HUES64 (cell line): ENCODE measurements at regions not wholly inside any gene's neighbourhood (a gene's known extent, or its start where the extent isn't known, plus 50 kb on each side); places are given as distances from the start of the nearest gene placed in this dataset.

ENCODE experiments used
- H3K27ac ChIP-seq: 2 replicates; pipeline ENCODE4 v1.7.0; 2013; ENCODE audit warnings: low read depth, low read length, inconsistent platforms
- H3K27me3 ChIP-seq: 2 replicates; pipeline ENCODE4 v1.6.1; 2013; ENCODE audit warnings: mild to moderate bottlenecking, low read length; ENCODE audit not compliant: insufficient read depth
- H3K36me3 ChIP-seq: 2 replicates; pipeline ENCODE4 v1.6.1; 2013; ENCODE audit warnings: mild to moderate bottlenecking, low read length; ENCODE audit not compliant: insufficient read depth
- H3K4me1 ChIP-seq: 2 replicates; pipeline ENCODE4 v1.6.1; 2013; ENCODE audit warnings: mild to moderate bottlenecking, low read length, moderate library complexity; ENCODE audit not compliant: insufficient read depth
- H3K4me3 ChIP-seq: 2 replicates; pipeline ENCODE4 v1.5.1; 2013; ENCODE audit warnings: mild to moderate bottlenecking, low read length, moderate library complexity
- H3K9ac ChIP-seq: 2 replicates; pipeline ENCODE4 v1.6.1; 2013; ENCODE audit warnings: mild to moderate bottlenecking, low read depth, low read length
- H3K9me3 ChIP-seq: 2 replicates; pipeline ENCODE4 v1.6.1; 2013; ENCODE audit warnings: low read depth, low read length; ENCODE audit not compliant: insufficient read depth
- WGBS: fragments of 150-250, 120-280 bp; methylation state at CpG from one replicate; pipeline ENCODE4 v1.1.7; 2013; ENCODE audit warnings: missing lambda C conversion rate; 5-methylcytosine and 5-hydroxymethylcytosine counted together

DNA sequence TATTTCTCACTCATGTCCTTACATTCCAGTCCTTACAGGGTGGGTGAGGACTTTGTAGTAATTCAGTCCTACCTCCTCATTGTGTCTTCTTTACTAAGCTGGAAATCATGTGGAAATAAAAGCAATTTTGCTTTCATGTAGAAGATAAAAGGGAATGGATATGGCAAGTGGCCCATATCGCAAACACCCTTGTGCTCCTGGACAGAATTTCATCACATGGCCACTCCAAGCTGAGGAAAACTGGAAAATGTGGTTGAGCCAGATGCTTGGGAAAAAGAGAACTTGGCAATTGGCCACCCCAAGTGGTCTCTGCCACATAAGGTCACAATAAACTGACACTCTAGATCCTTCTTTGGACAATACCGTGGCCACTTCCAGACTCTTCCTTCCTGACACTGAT is 64.2 kb upstream of the IFNG-AS1 start:
- no peak overlapping the region for H3K9ac ChIP-seq
- no peak overlapping the region for H3K4me3 ChIP-seq
- no peaks in the 10 kb centered on the region for H3K36me3 ChIP-seq
- peaks cover 22% of the 10 kb centered on the region for H3K4me1 ChIP-seq
- 70% methylated on average over 2 of the region's 2 CpGs for WGBS
- H3K9me3 ChIP-seq: no peaks in the 10 kb centered on the region
- no peak overlapping the region for H3K27ac ChIP-seq
- H3K27me3 ChIP-seq: no peaks in the 10 kb centered on the region

DNA sequence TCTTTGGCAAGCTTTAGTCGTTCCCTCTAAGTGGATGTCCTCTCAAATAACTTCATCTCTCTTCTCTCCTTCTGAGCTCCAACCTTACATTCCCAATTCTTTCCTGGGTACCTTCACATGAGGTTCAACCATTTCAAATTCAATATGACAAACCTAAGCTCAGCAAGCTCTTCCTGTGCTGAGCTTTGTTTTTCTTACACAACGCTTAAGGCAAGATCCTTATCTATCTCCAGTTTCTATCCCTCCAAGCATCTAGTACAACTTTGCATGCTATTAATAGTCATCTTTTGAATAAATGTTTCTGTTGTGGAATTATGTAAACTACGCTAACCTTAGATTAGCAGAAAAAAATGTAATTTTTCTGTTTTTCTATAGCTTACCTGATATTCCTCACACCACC is 63.7 kb upstream of the IFNG-AS1 start:
- Histone ChIP-seq H3K27me3 (no peaks in the 10 kb centered on the region), H3K36me3 (no peaks in the 10 kb centered on the region), H3K9ac (no peak overlapping the region), H3K4me3 (no peak overlapping the region), H3K9me3 (no peaks in the 10 kb centered on the region), H3K4me1 (peaks cover 18% of the 10 kb centered on the region), H3K27ac (no peak overlapping the region)
- 89% methylated on average over 2 of the region's 3 CpGs for WGBS

DNA sequence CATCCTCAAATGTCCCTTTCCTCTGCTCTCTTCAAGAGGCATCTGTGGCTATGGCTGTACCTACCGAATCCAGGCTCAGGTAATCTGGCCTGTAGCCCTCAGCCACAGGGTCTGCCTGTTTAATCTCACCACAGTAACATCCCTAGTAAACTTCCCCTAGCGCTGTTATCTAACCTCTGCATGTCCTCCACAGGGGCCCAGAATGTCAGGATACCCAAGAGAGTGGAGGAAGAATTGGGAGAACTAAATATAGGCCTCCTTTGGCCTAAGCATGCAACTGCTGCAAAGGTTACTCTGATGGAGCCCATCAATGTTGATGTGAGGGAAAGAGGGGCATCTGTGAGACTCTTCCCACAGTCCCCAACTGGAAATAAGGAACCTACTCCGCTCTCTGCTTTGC is 63.2 kb upstream of the IFNG-AS1 start:
- no peak overlapping the region for H3K27ac ChIP-seq
- no peak overlapping the region for H3K4me3 ChIP-seq
- H3K4me1 ChIP-seq: peaks cover 13% of the 10 kb centered on the region
- H3K9me3 ChIP-seq: no peaks in the 10 kb centered on the region
- no peaks in the 10 kb centered on the region for H3K36me3 ChIP-seq
- H3K9ac ChIP-seq: no peak overlapping the region
- WGBS: 95% methylated on average over 3 of the region's 3 CpGs
- H3K27me3 ChIP-seq: no peaks in the 10 kb centered on the region

DNA sequence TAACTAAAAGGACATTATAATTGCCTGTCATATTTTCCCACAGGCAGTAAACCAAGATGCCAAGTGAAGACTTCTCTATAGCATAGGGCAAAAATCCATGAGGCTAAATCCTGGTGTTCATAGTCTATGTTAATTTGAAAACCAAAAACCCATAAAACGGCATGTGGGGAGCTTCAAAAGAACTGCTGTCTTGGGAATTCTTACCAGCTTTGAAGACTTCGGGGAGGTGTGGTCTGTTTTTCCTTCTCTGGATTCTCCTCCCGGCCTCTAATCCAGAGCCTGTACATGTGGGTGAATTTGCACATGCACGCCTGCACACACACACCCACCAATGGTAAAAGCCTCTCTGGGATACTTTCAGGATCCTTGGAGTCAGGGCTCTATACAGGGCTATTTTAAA is 61.9 kb upstream of the IFNG-AS1 start:
- H3K4me3 ChIP-seq: no peak overlapping the region
- 83% methylated on average over 4 of the region's 4 CpGs for WGBS
- no peaks in the 10 kb centered on the region for H3K27me3 ChIP-seq
- no peak overlapping the region for H3K9ac ChIP-seq
- peaks cover 8% of the 10 kb centered on the region; the same call in 1 of the 2 replicates for H3K4me1 ChIP-seq
- no peak overlapping the region for H3K27ac ChIP-seq
- no peaks in the 10 kb centered on the region for H3K9me3 ChIP-seq
- no peaks in the 10 kb centered on the region for H3K36me3 ChIP-seq

DNA sequence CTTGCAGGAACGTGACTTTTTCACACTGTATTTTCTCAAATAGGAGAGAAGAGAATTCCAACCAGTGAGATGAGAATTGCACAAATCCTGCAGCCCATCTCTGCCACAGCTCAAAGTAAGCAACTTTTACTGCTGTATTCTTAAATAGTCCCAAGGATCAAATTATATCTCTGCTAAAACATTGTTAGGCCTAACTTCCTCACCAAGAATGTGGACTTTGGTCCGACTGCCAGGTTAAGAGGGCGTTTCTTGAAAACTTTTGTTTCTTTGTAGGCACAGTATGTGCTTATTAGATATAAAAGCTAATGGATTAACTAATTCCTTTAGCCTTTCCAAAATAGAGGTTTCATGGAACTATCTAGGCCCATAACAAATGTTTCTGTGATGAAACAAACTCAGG is 61.4 kb upstream of the IFNG-AS1 start:
- Histone ChIP-seq H3K9me3 (no peaks in the 10 kb centered on the region), H3K4me3 (no peak overlapping the region), H3K4me1 (peaks cover 5% of the 10 kb centered on the region; the same call in 1 of the 2 replicates), H3K27me3 (no peaks in the 10 kb centered on the region), H3K36me3 (no peaks in the 10 kb centered on the region), H3K9ac (no peak overlapping the region), H3K27ac (no peak overlapping the region)
- WGBS: 75% methylated on average over 1 of the region's 3 CpGs

DNA sequence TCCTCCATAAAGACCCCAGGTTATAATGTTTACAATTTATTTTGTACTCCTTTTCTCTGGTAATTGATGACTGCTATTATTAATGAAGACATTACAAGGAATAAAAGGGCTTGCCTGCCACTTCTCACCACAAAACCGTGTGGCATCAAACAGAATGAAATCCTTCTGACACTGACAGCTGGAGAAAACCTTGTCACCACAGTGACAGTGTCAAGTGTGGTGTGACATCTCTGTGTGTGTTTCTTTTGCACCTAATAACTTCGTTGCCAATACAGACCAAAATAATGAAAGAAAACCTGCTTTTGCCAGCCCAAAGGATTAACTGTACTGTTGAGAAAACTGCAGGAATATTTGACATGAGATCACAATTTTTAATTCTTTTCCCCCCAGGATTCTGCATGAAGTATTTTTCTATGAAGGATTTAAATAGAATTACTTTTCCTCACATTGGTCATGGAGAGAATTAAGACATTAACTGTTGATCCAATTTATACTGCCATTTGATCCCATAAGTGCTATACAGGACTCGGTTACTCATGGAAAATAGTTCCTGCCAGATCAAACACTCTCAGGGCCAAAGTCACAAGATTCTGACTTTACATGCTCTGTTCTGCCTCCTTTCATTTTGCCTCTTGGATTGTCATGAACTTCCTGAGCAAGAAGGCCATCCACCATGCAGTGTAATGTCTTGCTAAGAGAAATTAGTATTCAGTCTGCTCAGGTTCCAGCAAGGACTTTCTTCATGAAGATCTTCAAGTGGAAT is 60.4 kb upstream of the IFNG-AS1 start:
- Histone ChIP-seq H3K36me3 (no peaks in the 10 kb centered on the region), H3K27me3 (no peaks in the 10 kb centered on the region), H3K27ac (no peak overlapping the region), H3K9ac (no peak overlapping the region), H3K4me1 (no peaks in the 10 kb centered on the region), H3K9me3 (no peaks in the 10 kb centered on the region), H3K4me3 (no peak overlapping the region)
- WGBS: 86% methylated on average over 3 of the region's 3 CpGs

DNA sequence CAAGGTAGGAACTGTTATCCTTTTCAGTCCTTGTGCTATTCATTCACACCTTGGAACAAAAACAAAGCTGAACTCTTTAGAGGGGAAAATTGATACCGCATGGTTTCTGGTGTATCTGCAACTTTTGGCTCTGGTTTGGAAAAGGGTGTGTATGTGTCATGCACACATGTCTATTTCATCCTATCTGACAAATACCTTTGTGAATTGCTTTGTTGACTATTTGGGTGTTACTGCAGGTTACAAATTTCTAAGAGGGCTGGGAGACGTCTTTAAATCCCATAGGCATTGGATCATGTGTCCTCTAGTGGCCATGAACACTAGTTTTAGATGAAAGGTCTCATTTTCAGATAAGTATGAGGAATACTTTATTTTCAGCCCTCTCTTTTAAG is 59.9 kb upstream of the IFNG-AS1 start:
- Histone ChIP-seq H3K9ac (no peak overlapping the region), H3K4me1 (no peaks in the 10 kb centered on the region), H3K4me3 (no peak overlapping the region), H3K9me3 (no peaks in the 10 kb centered on the region), H3K36me3 (no peaks in the 10 kb centered on the region), H3K27me3 (no peaks in the 10 kb centered on the region), H3K27ac (no peak overlapping the region)
- WGBS: 83% methylated on average over 2 of the region's 2 CpGs

DNA sequence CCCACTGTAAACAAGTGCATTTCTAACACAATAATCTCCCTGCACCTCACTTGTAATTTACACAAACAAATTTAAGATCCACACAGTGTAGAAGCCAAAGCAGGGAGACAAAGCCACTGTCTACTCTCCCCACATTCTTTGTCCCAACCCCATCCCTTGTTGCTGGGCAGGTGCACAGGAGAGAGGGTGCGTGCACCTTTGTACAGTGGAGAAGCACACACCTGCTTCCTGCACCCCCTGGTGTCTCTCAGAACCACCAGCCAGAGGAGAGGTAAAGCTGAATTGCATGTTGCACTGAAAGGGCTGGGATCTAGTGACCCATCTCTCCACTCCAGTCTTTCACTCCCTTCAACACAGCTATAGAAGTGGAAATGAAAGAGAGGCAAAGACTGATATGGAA is 51.4 kb upstream of the IFNG-AS1 start:
- H3K9ac ChIP-seq: no peak overlapping the region
- H3K4me3 ChIP-seq: no peak overlapping the region
- no peaks in the 10 kb centered on the region for H3K27me3 ChIP-seq
- WGBS: 100% methylated on average over 1 of the region's 1 CpG
- no peaks in the 10 kb centered on the region for H3K36me3 ChIP-seq
- H3K9me3 ChIP-seq: no peaks in the 10 kb centered on the region
- H3K27ac ChIP-seq: no peak overlapping the region
- peaks cover 10% of the 10 kb centered on the region for H3K4me1 ChIP-seq
